ENCODE measurements at regions not wholly inside any gene's neighbourhood (a gene's known extent, or its start where the extent isn't known, plus 50 kb on each side); places are given as distances from the start of the nearest gene placed in this dataset.

DNA sequence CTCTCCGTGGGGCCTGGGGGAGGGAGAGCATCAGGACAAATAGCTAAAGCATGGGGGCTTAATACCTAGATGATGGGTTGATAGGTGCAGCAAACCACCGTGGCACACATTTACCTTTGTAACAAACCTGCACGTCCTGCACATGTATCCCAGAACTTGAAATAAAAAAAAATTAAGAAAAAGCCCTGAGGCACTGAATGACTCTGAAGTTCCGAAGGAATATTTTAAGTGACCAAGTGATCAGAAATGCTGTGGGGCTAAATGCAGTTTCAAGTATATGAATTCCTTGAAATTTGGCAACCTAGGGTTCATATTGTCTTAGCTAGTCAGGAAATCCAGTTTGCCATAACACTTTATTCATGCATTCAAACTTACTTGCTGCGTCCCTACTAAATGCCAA is 127.5 kb downstream of the MC4R start:
- POLR2A ChIA-PET: no interaction called here
- H3K9me1 ChIP-seq (ENCODE audit: control insufficient read depth, insufficient read depth, low read length): no peaks in the 10 kb centered on the region
- H3K9ac ChIP-seq (ENCODE audit: insufficient read depth in 1 of 2, low read depth in 2 of 2, low read length in 2 of 2): no peak overlapping the region
- H3K79me2 ChIP-seq (ENCODE audit: control insufficient read depth, insufficient read depth, low read length): no peaks in the 10 kb centered on the region
- no peak overlapping the region for H3K4me3 ChIP-seq
- H3K27ac ChIP-seq (ENCODE audit: extremely low read depth, low read depth, low read length): no peak overlapping the region
- no peak for FAIRE-seq
- no TSS peak for BruUV-seq (replicated peaks)
- H3K9me3 ChIP-seq (replicated peaks; ENCODE audit: control insufficient read depth, insufficient read depth, low read depth, low read length): no peaks in the 10 kb centered on the region
- WGBS (ENCODE audit: insufficient coverage, low coverage, missing lambda C conversion rate): 8% methylated on average over 5 of the region's 5 CpGs
- CTCF ChIA-PET (ENCODE audit: low intra/inter-chr PET ratio): no interaction called here
- no peak overlapping the region for H3K4me2 ChIP-seq (ENCODE audit: insufficient read depth, low read length)
- no peaks in the 10 kb centered on the region for H3K36me3 ChIP-seq (ENCODE audit: control insufficient read depth, insufficient read depth, low read length)
- no peak overlapping the region for H2AFZ ChIP-seq (ENCODE audit: low read depth, low read length)
- H3K27me3 ChIP-seq (ENCODE audit: control insufficient read depth in 2 of 2, insufficient read depth in 2 of 2, low read length in 2 of 2): no peaks in the 10 kb centered on the region
- intact Hi-C loops (cut with micrococcal nuclease) (no loop called here), in situ Hi-C loops (cut with MboI) (no loop called here)
- no peaks in the 10 kb centered on the region for H3K4me1 ChIP-seq (replicated peaks in 1 of 2; ENCODE audit: control insufficient read depth in 2 of 2, insufficient read depth in 2 of 2, low read length in 2 of 2)
- TF ChIP-seq ZBTB11 (CRISPR knock-in tag; IDR thresholded peaks at IDR 0.05) (no peak), ZNF584 (CRISPR knock-in tag; IDR thresholded peaks at IDR 0.05; ENCODE audit: low read depth) (no peak), SIRT6 (IDR thresholded peaks at IDR 0.05; ENCODE audit: low read depth, low read length) (no peak), TAL1 (IDR thresholded peaks at IDR 0.05) (no peak), HDAC1 (IDR thresholded peaks at IDR 0.05) (no peak), ZNF143 (CRISPR knock-in tag; IDR thresholded peaks at IDR 0.05) (no peak), ZNF3 (CRISPR knock-in tag; IDR thresholded peaks at IDR 0.05) (no peak), NCOR1 (IDR thresholded peaks at IDR 0.05) (no peak), ZSCAN29 (IDR thresholded peaks at IDR 0.05) (no peak), KHSRP (IDR thresholded peaks at IDR 0.05) (no peak), SFPQ (IDR thresholded peaks at IDR 0.05; ENCODE audit: low read depth, low read length) (no peak), HMG20B (CRISPR knock-in tag; IDR thresholded peaks at IDR 0.05) (no peak), HIVEP1 (CRISPR knock-in tag; IDR thresholded peaks at IDR 0.05) (no peak), BRF1 (IDR thresholded peaks at IDR 0.05; ENCODE audit: borderline replicate concordance, extremely low read depth, insufficient read length) (no peak)
- TF ChIP-seq, protein P1, sequence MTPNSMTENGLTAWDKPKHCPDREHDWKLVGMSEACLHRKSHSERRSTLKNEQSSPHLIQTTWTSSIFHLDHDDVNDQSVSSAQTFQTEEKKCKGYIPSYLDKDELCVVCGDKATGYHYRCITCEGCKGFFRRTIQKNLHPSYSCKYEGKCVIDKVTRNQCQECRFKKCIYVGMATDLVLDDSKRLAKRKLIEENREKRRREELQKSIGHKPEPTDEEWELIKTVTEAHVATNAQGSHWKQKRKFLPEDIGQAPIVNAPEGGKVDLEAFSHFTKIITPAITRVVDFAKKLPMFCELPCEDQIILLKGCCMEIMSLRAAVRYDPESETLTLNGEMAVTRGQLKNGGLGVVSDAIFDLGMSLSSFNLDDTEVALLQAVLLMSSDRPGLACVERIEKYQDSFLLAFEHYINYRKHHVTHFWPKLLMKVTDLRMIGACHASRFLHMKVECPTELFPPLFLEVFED (CRISPR knock-in tag; conservative IDR thresholded peaks at IDR 0.05): no peak
- no peaks in the 10 kb centered on the region for H4K20me1 ChIP-seq (replicated peaks; ENCODE audit: control insufficient read depth, insufficient read depth, low read length)
- no peak for ATAC-seq
- no peak for DNase-seq (ENCODE audit: extremely low read depth in 1 of 4, low spot score in 3 of 4)

Measured in K562 (cell line).